Type B pancreatic cell (in vitro differentiated cells): ENCODE measurements at regions not wholly inside any gene's neighbourhood (a gene's known extent, or its start where the extent isn't known, plus 50 kb on each side); places are given as distances from the start of the nearest gene placed in this dataset.
"Not testable (repeated sequence)": the region's sequence is repeated elsewhere in the genome, so short reads cannot be mapped to it uniquely, and the experiment has no call there.

ENCODE experiments used
- DNase-seq: peaks from one replicate; pipeline ENCODE4 v3.0.0; 2021; ENCODE audit warnings: mixed read lengths; ENCODE audit not compliant: unreplicated experiment; ENCODE audit errors: extremely low spot score
- H3K27ac Mint-ChIP-seq: 2 replicates; pipeline ENCODE4 v1.8.0; 2021; ENCODE audit warnings: mild to moderate bottlenecking, mixed read lengths
- H3K27me3 Mint-ChIP-seq: 2 replicates; pipeline ENCODE4 v1.8.0; 2021; ENCODE audit warnings: mixed read lengths
- H3K36me3 Mint-ChIP-seq: 2 replicates; pipeline ENCODE4 v1.8.0; 2021; ENCODE audit warnings: mixed read lengths
- H3K4me1 Mint-ChIP-seq: one replicate; pipeline ENCODE4 v1.8.0; 2021; ENCODE audit warnings: mixed read lengths; ENCODE audit not compliant: unreplicated experiment
- H3K4me3 Mint-ChIP-seq: 2 replicates; pipeline ENCODE4 v1.8.0; 2021; ENCODE audit warnings: mild to moderate bottlenecking, mixed read lengths
- H3K9me3 Mint-ChIP-seq: 2 replicates; pipeline ENCODE4 v1.8.0; 2021; ENCODE audit warnings: mixed read lengths
- CTCF ChIP-seq: fragments of 200-600 bp; sonication (generic); conservative IDR thresholded peaks from 2 replicates; pipeline ENCODE4 v1.5.0; 2021; ENCODE audit warnings: antibody characterized with exemption, mild to moderate bottlenecking

- no peak for DNase-seq
- Mint-ChIP-seq H3K36me3 (no peaks in the 10 kb centered on the region), H3K27me3 (no peaks in the 10 kb centered on the region), H3K9me3 (no peaks in the 10 kb centered on the region), H3K4me3 (no peak overlapping the region), H3K4me1 (peaks cover 4% of the 10 kb centered on the region), H3K27ac (no peak overlapping the region)
- no peak for TF ChIP-seq CTCF
Observed at GRCh38 chr2:37746883-37747282, 75.4 kb upstream of the CDC42EP3 start.

GRCh38 chr2:37748541-37748940 is 77.1 kb upstream of the CDC42EP3 start:
- Mint-ChIP-seq H3K27me3 (no peaks in the 10 kb centered on the region), H3K4me3 (no peak overlapping the region), H3K27ac (no peak overlapping the region), H3K4me1 (peaks cover 4% of the 10 kb centered on the region), H3K36me3 (no peaks in the 10 kb centered on the region), H3K9me3 (no peaks in the 10 kb centered on the region)
- TF ChIP-seq CTCF, result no peak
- no peak for DNase-seq

- not testable (repeated sequence) for DNase-seq, H3K9me3 Mint-ChIP-seq, H3K36me3 Mint-ChIP-seq, H3K4me3 Mint-ChIP-seq, H3K27ac Mint-ChIP-seq, H3K4me1 Mint-ChIP-seq, H3K27me3 Mint-ChIP-seq
Observed at GRCh38 chr2:37750286-37750685, 78.8 kb upstream of the CDC42EP3 start.

GRCh38 chr2:37752766-37753165 is 81.3 kb upstream of the CDC42EP3 start:
- Mint-ChIP-seq H3K4me1 (peaks cover 4% of the 10 kb centered on the region), H3K9me3 (peaks cover 4% of the 10 kb centered on the region), H3K36me3 (no peaks in the 10 kb centered on the region), H3K4me3 (no peak overlapping the region), H3K27ac (no peak overlapping the region), H3K27me3 (no peaks in the 10 kb centered on the region)
- no peak for TF ChIP-seq CTCF
- DNase-seq, result no peak

- H3K36me3 Mint-ChIP-seq, result no peaks in the 10 kb centered on the region
- peaks cover 4% of the 10 kb centered on the region for H3K9me3 Mint-ChIP-seq
- peaks cover 2% of the 10 kb centered on the region for H3K4me1 Mint-ChIP-seq
- H3K27me3 Mint-ChIP-seq, result no peaks in the 10 kb centered on the region
- no peak overlapping the region for H3K4me3 Mint-ChIP-seq
- no peak for DNase-seq
- TF ChIP-seq CTCF, result no peak
- H3K27ac Mint-ChIP-seq, result no peak overlapping the region
Observed at GRCh38 chr2:37753758-37754157, 82.3 kb upstream of the CDC42EP3 start.

- H3K36me3 Mint-ChIP-seq, H3K27ac Mint-ChIP-seq, H3K9me3 Mint-ChIP-seq, H3K4me3 Mint-ChIP-seq, H3K4me1 Mint-ChIP-seq, DNase-seq, H3K27me3 Mint-ChIP-seq: not testable (repeated sequence)
Observed at GRCh38 chr2:37755961-37756559, 84.6 kb upstream of the CDC42EP3 start.

GRCh38 chr2:37757456-37757855 is 86.0 kb upstream of the CDC42EP3 start:
- H3K36me3 Mint-ChIP-seq, H3K4me1 Mint-ChIP-seq, H3K27me3 Mint-ChIP-seq, H3K27ac Mint-ChIP-seq, DNase-seq, H3K9me3 Mint-ChIP-seq, H3K4me3 Mint-ChIP-seq: not testable (repeated sequence)

- H3K36me3 Mint-ChIP-seq, H3K27ac Mint-ChIP-seq, DNase-seq: not testable (repeated sequence)
Observed at GRCh38 chr2:37758141-37758601, 86.7 kb upstream of the CDC42EP3 start.

GRCh38 chr2:37759989-37760388 is 88.5 kb upstream of the CDC42EP3 start:
- not testable (repeated sequence) for H3K36me3 Mint-ChIP-seq, DNase-seq, H3K4me3 Mint-ChIP-seq, H3K9me3 Mint-ChIP-seq, H3K27ac Mint-ChIP-seq, H3K27me3 Mint-ChIP-seq, H3K4me1 Mint-ChIP-seq

More at GRCh38 chr2:37758141-37758601, 86.7 kb upstream of the CDC42EP3 start:
- not testable (repeated sequence) for H3K4me1 Mint-ChIP-seq, H3K4me3 Mint-ChIP-seq, H3K9me3 Mint-ChIP-seq, H3K27me3 Mint-ChIP-seq
